Daoy (cell line): ENCODE measurements at regions not wholly inside any gene's neighbourhood (a gene's known extent, or its start where the extent isn't known, plus 50 kb on each side); places are given as distances from the start of the nearest gene placed in this dataset.

Source experiments
- DNase-seq: peaks from one replicate; pipeline ENCODE4 v3.0.0-alpha.2; 2015; ENCODE audit warnings: low read depth

- no peak for DNase-seq
Measured at GRCh38 chr15:77764095-77764494, 131.4 kb upstream of the LINGO1 start.

- DNase-seq: no peak
Measured at GRCh38 chr15:77762747-77763355, 130.1 kb upstream of the LINGO1 start.

GRCh38 chr15:77759896-77760592, 127.3 kb upstream of the LINGO1 start:
- DNase-seq: no peak

GRCh38 chr15:77753939-77754338, 121.2 kb upstream of the LINGO1 start:
- no peak for DNase-seq

- peak; percentile 37 for DNase-seq
Measured at GRCh38 chr15:77753281-77753873, 120.7 kb upstream of the LINGO1 start.

GRCh38 chr15:77749998-77750540, 117.4 kb upstream of the LINGO1 start:
- DNase-seq: no peak

GRCh38 chr15:77749236-77749997, 116.7 kb upstream of the LINGO1 start:
- DNase-seq: no peak

- no peak for DNase-seq
Measured at GRCh38 chr15:77748078-77749064, 115.7 kb upstream of the LINGO1 start.

GRCh38 chr15:77747175-77748077, 114.7 kb upstream of the LINGO1 start:
- peak; percentile 15 for DNase-seq

GRCh38 chr15:77746254-77747174, 113.8 kb upstream of the LINGO1 start:
- no peak for DNase-seq

GRCh38 chr15:77744398-77744797, 111.7 kb upstream of the LINGO1 start:
- no peak for DNase-seq

- DNase-seq: no peak
Measured at GRCh38 chr15:77742570-77742969, 109.9 kb upstream of the LINGO1 start.

GRCh38 chr15:77742127-77742526, 109.4 kb upstream of the LINGO1 start:
- no peak for DNase-seq

- DNase-seq: no peak
Measured at GRCh38 chr15:77741106-77741505, 108.4 kb upstream of the LINGO1 start.

- DNase-seq: no peak
Measured at GRCh38 chr15:77739591-77740378, 107.1 kb upstream of the LINGO1 start.

- DNase-seq: no peak
Measured at GRCh38 chr15:77738441-77739302, 106.0 kb upstream of the LINGO1 start.

GRCh38 chr15:77738038-77738370, 105.3 kb upstream of the LINGO1 start:
- no peak for DNase-seq
